HG02973 (cell line): ENCODE measurements at regions not wholly inside any gene's neighbourhood (a gene's known extent, or its start where the extent isn't known, plus 50 kb on each side); places are given as distances from the start of the nearest gene placed in this dataset.

Experiments
- ATAC-seq: cut with Tn5 transposase; IDR thresholded peaks from one replicate; pipeline ENCODE4 v1.9.1; 2021; ENCODE audit warnings: moderate library complexity; ENCODE audit not compliant: unreplicated experiment

DNA sequence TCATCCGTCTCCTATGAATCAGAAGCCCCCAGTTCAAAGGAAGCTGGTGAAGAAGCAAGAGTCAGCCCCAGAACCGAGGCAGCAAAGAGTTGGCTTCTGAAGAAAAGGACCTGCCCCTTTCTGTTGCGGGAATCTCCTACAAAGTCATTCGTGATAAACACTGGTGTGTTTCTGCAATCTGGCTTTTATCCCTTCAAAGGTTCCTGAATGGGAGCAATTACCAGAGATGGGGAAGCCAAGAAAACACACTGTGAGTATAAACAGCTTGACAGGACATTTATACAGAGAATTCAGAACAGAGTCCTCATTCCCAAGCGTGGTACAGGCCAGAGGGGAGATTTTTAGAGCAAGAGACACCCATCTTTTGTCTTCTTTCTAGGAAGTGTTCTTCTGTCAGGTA lies 226.8 kb upstream of the LNX1 start:
- ATAC-seq, result no peak

DNA sequence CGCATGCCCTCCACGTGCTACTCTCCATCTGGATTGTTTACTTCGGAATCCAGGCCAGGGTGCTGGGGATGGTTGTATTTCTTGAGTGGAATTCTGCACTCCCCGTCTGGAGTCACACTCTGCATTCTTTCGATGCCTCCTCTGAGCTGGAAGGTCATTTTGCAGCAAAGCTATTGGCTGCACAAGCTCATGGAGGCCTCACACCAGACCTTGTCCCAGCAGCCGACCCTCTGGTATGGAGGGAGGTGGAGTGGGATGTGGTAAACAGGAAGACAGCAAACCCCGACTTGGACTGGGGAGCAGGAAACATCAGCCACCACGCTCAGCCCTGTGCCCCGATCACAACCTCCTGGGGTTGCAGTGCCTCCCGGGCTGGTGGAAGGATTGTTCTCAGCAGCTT lies 225.3 kb upstream of the LNX1 start:
- ATAC-seq, result no peak

DNA sequence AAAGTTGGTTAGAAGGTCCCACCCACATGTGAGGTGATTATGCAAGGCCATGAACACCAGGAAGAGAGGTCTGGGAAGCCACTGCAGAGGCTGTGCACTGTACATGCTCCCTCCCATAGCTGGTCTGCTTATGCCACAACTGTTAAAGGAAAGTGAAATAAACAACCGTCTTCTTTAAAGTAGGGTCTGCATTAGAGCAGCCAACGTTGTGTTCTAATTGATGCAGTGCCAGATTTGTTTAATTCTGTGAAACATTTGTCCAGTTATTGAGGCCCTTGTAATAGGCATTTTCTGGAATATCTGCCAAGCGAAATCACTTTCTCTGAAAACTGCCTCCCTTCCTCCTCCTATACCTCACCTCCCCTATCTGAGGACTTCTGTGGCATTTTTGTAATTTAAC lies 224.0 kb upstream of the LNX1 start:
- ATAC-seq, result no peak

DNA sequence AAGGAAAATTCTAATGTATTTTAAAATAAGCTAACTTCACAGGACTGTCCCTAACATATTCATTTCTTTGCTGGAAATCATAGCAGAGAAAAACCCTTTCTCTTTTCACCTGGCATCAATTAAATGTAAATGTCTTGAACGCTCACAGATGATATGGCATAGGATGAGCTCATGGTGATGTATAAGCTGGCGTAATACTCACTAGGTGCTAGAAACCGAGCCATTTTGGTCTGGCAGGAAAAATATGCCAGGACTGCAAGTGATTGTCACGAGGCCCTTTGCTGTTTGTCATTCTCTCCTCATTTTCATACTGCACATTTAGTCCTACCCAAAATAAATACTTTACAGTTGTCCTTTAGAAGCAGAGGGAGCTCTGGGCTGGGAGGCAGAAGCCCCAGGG lies 222.7 kb upstream of the LNX1 start:
- ATAC-seq, result no peak

DNA sequence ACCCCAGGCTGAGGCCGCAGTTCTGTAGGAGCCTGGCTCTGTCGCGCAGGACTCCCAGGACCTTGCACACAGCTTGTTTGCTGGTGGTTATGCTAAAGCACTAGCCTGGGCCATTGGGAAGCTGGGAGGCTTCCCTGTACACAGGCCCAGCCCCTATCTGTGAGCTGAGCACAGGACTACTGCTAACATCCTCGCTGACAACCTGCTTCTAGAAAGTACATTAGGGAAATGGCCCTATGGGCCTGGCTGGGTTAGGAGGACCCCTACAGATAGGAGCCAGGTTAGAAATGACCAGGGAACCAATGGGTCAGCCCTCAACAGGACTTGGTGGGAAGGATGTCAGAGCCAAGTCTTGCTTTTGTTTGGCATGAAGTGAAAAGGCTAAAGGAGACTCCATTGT lies 219.4 kb upstream of the LNX1 start:
- ATAC-seq, result no peak

DNA sequence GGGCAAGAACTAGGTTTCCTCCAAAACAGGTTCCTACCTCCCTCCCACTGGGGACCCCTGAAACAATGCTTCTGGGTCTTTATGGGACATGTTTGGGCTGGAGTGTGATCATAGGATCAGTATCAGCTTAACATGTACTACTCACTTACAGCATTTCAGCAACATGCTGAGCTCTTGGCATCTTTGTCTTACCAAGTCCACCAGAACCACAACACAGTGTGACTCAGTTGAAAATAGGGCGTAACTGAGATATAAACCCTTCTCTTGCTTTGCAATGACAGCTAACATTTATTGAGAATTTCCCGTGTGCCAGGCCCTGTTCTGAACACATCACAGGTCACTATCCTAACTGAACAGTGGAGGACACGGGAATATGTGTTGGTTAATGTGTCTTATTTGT lies 218.5 kb upstream of the LNX1 start:
- ATAC-seq, result no peak

DNA sequence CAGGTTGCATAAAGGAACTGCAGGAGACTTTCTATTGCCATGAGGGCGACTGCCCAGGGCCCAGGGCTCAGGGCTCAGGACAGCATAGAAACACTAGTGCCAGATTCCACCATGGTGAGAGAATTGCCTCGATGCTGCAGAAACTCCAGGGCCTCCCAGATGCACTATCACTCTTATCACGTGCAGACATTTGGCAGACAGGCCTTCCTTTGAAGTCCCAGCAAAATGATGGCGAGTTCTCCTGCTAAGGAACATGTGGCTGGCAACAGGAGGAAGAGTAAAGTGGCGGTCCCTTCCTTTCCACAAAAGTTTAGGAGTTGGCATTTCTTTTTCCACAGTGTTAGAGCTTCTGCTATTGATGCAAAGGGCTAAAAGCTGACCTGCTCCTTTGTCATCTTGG lies 214.0 kb upstream of the LNX1 start:
- ATAC-seq, result no peak

DNA sequence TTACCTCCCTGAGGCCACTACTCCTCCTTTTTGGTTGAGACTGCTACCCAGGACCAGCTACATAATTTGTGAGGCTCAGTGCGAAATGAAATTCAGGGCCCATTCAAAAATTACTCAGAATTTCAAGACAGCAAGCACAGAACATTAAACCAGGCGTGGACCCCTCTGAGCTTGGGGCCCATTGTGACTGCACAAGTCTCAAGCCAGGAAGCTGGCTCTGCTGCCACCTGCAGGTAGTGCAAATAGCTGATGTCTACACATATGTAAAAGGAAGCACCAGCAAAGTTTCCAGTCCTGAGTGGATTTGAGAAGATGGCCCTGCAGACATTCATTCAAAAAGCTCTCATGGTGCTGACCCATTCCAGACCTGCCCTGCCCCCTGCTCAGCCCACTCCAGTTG lies 213.4 kb upstream of the LNX1 start:
- no peak for ATAC-seq

DNA sequence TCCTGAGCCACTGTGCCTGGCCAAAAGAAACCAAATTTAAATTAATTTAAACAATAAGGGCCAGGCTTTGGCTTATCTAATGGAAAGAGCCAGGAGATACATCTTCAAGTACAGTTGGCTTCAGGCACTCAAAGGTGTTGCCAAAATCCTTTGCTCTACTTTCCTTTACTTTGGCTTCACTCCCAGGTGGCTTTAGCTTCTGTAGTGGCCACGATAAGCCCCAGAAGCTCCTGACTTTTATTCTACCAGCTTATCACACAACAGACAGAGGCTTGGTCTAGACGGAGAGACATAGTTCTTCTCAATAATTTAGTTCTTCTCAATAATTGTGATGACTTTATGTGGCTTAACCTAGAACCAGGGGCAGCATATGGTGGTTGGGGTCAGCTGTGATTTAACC lies 211.2 kb upstream of the LNX1 start:
- ATAC-seq, result no peak

DNA sequence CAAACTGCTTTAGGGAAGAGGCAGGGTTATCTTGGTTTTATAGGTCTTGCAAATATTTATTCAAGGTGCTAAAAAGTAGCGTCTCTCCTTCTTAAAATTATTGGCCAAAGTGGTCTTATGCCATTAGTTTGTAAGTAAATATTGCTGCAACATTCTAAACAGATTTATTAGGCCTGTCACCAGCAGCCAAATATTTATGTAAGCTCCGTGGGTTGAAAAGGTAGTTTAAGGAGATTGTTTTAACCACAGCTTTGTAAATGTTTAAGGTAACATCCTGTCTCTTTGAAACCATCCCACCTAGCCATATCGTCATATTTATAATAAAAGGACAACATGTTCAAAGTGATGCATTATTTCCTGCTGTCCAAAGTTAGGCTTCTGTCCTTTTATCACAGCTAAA lies 210.1 kb upstream of the LNX1 start:
- ATAC-seq, result no peak

DNA sequence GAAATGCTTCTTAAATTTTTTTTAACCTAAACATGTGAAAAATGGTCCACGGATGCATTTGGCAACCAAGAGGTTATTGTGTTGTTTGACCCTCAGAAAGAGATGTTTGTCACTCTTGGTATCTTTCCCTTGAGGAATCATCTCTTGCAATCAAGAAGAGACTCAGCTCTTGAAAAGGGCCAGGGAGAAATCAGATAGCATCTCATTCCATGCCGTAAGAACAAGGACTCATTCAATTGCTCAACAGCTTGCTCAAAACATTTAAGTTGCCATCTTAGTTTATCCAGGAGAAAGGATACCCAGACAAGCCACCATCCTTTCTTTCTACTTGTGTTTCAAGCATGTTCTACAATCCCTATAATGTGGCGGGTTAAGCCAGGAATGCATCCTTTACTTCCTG lies 209.5 kb upstream of the LNX1 start:
- no peak for ATAC-seq

DNA sequence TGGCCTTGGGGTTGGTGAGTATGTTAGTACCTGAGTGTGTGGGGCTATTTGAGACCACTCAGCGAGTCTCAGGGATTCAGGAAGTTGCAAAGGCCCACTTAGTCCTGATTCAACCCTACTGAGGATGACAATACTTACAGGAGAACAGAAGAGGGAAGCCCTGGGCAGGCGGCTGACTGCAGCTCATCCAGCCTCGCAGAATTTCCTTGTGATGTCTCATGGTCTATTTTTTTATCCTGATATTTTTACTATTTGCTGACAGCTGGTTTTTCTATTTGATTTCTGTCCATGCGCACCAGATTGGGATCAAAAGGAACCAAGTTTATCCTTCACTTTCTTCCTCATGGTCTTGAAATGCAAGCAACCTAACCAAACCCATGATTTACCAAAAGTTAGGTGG lies 201.8 kb upstream of the LNX1 start:
- no peak for ATAC-seq

DNA sequence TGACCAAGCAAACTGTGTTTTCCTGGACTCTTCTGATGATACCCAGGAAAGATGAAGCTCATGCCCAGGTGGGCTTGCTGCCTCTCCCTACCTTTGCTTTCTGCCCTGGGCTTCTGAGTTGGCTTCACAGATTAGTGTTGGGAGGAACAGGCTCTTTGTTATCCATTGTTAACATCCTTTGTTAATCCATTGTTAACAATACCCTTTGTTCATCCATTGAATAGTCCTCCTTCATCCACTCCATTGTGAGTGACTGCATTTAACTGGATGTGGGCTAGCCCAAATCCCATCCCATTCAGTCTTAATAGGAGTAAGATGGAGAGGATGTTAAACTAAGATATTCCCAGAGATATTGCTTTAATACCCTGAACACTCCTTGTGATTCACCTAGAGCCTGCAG lies 199.0 kb upstream of the LNX1 start:
- ATAC-seq, result no peak

DNA sequence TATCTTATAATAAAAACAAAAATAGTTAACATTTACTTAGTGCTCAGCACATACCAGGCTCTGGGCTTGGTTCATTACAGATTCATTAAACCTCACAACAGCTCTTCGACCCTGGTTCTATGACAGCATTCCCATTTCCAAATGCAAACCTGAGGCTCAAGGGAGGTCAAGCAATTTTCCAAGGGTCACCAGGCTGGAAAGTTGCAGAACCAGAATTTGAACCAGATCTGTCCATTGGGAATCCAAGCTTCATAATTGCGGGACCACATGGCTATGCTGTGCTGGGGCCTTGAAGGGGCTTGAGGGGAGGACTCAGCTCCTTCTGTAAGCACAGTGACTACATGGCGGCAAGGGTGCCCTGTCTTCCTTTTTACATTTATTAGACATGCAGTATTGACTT lies 197.3 kb upstream of the LNX1 start:
- no peak for ATAC-seq

DNA sequence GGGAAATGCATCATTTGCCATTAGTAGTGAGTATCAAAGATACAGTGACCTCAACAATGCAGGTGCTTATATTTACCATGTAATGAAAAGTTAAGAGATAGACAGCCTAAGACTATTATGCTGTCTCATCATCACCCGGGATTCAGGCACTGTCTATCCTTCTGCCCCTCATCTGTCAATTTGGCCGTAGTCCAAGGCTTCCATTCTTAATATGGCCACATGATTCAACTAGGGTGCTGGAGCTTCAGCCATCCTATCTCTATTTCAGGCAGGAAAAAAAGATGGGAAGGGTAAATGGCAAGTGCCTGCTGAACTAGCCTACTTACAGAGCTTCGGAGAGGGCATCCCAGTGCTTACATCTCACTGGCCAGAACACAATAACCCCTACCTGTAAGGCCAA lies 196.7 kb upstream of the LNX1 start:
- ATAC-seq, result no peak

DNA sequence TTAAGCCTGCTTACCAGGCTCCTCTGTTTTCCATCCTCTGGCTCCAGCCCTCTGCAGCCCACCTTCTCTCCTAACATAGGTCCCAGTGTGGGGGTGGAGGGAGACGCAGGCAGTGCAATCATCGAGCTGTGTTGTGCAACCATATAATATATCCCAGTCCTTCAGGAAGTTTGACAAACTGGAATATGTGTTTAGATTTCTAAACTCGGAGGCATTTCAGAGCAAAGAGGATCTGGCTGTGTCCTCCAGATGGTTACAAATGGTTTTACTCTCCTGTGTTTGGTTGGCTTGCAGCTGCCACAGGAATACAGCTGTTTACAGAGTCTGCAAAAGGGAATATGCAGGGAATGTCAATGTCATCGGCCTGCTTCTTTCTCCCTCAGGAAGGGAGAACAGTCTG lies 195.3 kb upstream of the LNX1 start:
- ATAC-seq, result no peak

DNA sequence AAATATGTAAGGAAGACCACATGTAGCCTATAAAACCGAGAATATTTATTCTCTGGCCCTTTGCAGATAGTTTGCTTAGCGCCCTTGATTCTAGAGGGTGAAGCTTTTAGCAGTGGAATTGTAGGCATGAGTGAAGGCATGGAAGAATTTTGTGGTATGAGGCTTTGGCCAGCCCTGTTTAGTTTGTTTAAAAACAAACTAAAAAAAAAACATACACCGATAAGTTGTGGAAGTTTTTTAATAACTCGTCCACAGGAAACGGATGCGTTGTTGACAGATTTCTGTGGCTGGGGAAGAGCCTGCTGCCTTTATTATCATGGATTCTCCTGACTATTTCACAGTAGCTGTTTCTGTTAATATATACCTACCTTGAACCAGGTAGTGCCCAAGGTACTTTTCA lies 194.7 kb upstream of the LNX1 start:
- ATAC-seq, result no peak

DNA sequence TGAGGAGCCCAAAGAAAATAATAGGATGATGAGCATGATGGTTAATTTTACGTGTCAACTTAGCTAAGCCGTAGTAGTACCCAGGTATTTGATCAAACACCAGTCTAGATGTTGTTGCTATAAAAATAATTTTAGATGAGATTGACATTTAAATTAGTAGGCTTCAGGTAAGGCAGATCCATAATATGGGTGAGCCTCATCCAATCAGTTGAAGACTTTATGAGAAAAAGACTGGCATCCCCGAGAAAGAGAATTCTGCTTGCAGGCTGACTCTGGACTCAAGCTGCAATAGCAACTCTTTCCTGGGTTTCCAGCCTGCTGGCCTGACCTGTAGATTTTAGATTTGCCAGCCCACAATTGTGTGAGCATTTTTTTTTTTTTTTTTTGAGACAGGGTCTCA lies 192.8 kb upstream of the LNX1 start:
- ATAC-seq, result no peak

DNA sequence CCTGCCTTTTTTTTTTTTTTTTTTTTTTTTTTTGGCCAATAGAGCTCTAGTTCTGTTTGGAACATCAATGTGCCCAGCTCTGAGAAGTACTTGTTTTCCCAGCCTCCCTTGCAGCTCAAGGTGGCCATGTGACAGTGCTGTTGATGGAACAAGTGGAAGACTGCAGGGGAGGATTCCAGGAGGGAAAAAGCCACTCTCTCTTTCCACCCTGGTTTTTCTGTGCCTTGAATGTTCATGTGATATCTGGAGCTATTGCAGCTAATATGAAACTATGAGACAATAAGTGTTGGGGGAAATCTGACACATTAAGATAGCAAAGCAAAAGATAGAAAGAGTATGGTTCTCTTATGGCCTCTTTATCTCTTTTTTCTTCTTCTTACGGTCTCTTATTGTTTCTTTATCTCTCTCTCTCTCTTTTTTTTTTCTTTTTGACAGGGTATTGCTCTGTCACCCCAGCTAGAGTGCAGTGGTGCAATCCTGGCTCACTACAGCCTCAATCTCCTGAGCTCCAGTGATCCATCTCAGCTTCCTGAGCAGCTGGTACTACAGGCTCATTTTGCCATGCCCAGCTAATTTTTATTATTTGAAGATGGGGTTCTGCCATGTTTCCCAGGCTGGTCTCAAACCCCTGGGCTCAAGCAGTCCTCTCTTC lies 192.0 kb upstream of the LNX1 start:
- no peak for ATAC-seq

DNA sequence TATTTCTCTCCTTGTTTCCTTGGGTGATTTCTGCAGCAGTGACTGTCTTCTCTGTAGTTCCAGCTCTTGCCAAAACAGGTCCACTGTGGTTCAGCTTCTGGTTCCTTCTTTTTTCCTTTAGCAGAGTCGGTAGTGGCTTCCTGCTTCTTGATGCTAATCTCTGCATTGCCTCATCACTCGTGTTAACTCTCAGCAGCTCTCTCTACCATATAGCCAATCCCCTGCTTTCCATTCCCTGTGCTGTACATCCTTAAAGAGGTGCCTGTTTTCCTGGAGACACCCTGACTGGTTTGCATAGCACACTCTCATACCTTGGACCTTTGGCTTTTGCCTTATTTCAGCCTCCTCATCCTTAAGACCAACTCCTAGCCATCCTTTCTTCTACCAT lies 191.2 kb upstream of the LNX1 start:
- ATAC-seq, result no peak

DNA sequence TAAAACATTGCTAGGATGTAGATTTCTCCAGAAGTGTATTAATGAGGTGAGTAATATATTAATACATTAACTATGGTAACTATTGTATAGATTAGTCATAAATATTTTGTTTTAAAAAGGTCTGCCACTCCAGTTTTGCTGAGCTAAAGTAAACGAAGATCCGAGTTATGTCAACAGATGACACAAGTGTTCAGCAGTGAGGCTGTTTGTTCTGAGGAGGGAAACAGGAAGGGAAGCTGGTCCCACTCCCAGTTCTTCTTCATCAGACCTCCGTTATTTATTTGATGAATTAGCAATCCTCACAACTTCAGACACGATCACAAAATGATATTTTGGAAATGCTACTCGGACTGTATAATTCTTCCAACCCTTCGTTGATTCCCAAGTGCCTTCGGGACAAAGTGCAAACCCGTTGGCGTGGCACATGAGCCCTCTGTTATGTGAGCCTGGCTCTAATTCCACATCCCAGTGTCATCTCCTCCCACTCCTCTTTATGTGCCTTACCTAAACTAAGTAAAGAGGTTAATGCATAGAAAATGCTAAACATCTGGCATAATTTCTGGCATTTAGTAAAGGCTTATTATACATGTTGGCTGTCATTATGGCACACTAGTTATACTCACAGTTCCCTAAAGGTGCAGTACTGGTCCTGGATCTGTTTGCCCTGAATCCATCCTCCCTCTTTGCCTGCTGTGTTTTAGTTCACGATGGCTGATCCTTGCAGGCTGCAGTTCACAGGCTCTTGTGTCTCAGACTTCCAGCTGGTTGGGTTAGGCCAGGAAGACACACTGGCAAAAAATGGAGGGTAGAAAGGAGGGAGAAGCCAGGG lies 190.6 kb upstream of the LNX1 start:
- ATAC-seq, result no peak

DNA sequence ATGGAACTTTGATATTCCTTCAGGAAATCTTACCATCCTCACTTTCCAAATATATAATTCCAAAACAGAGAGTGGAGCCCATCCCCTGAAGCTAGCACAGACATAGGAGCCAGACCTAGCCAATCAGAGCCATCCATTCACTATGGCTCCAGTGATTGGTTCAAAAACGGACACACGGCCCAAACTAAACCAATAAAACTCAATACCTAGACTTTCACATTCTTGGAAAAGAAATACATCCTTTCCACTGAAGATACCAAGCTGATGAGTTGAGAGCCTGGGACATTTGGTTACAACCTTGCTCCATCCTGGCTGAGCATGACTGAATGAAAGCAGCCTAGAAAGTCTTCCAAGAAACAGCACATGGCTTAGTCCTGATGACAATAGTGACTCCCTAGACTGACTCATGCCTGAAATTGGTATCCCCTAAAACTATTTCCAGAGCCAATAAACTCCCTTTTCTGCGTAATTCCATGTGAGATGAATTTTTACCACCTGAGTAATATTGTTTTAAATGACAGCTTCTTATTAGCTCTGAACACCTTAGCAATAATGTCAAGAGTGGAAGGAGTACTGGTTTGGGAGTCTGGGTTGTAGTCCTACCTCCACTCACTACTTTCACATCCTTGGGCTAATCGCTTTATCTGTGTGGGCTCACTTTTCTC lies 189.6 kb upstream of the LNX1 start:
- no peak for ATAC-seq
